ENCODE measurements at regions not wholly inside any gene's neighbourhood (a gene's known extent, or its start where the extent isn't known, plus 50 kb on each side); places are given as distances from the start of the nearest gene placed in this dataset.

DNA sequence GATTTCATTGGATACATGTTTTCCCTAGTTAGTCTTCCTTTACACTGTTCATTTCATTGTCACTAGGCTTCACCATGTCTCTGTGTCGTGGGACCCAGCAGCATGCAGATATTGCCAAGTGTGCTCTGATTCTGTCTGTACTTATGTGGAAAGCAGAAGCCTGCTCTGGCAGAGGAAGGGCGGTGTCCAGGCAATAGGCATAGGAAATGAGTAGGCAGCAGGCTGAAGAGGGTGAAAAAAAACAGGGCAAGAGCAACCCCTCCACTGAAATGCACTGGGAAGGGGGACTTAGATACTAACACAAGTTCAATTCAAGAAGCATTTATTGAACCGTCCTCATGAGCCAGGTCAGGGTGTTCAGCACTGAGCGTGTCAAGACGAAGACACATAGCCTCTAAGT, 85.2 kb upstream of the VAV3 start:
- no peak for DNase-seq

DNA sequence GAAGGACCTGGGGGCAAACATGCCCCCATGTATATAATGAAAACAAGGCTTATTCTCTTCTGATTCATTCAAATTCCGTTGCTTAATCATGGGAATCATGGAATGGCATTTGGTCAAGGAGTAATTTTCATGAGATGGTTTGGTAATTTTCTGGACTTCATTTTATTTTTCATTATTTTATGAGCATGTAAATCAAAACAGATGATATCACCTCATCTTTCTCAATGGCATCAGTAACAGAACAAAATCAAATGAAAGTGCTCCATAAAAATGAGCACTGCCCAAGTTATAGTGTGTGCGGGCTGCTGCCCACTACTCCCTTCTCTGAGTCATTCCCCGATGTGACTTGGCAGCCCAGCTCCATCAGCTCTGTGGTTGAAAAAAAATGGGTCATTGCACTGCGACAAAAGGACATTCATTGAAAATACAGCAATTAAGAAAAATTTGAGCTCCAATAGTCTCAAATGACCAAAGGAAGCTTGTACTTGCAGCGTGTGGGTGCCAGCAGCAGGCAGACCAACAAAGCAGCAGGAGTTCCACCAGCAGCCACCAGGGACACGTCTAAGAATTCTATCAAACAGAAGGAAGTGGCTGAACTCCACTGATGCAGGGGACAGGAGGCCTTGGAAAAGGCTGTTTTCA, 84.3 kb upstream of the VAV3 start:
- peak; percentile 17 for DNase-seq

DNA sequence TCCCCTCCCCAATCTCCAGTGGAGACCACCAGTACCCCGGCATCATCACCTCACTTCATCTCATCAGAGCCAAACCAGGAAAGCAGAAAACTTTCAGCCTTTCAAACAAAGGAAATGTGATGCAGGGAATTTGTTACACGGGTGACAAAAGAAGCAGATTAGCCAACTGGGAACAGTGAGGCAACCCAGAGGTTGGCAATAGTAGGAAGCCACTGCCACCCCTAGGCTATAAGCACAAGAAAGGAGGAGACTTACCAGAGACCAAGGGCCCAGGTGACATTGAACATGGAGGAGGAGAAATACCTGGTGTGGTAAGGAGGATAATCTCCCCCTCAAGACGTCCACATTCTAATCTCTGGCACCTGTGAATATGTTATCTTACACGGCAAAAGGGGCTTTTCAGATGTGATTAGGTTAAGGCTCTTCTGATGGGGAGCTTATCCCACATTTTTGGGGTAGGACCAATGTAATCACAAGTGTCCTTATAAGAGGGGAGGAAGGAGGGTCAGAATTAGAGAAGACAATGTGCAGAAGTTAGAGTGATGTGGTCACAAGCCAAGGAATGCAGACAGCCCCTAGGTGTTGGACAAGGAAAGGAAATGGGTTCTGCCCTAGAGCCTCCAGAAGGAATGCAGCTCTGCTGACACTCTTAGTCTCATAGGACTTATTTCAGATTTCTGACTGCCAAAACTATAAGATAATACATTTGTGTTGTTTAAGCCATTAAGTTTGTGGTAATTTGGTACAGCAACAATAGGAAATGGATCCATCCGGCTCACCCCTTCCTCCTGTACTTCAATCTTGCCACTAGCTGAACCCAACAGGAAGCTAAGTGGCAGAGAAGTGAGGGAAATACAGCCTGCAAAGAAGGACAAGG, 83.6 kb upstream of the VAV3 start:
- DNase-seq: no peak

DNA sequence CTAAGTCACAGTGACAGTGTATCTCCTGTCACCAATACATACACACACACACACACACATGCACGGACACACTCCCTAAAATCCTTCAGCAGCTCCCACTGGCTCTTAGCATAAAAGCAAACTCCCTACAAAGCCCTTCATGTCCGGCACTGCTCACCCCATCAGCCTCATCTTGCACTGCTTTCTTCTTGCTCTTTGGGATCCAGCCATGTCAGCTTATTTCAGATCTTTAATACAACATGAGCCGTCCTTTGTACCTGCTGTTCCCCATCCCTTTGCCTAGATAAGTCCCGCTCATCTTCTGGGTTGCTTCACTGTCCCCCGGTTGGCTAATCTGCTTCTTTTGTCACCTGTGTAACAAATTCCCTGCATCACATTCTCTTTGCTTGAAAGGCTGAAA, 82.1 kb upstream of the VAV3 start:
- no peak for DNase-seq

DNA sequence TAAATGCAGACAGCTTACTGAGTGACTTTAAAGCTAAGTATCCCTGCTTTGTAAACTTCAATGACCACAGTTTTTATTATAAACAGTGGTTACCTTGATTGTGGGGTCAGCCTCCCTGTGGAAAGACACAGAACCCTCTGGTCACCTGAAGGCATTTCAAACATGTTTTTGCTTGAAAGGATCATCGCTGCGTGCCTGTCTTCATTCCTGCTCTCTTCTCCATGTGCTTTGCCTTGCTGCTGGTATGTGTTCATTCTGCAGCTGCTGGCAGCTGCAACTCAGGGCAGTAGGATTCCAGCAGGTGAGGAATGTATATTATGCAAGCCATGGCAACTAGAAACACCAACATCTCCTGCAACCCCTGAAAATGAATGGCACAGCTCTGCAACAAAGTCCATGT, 81.0 kb upstream of the VAV3 start:
- DNase-seq: no peak

DNA sequence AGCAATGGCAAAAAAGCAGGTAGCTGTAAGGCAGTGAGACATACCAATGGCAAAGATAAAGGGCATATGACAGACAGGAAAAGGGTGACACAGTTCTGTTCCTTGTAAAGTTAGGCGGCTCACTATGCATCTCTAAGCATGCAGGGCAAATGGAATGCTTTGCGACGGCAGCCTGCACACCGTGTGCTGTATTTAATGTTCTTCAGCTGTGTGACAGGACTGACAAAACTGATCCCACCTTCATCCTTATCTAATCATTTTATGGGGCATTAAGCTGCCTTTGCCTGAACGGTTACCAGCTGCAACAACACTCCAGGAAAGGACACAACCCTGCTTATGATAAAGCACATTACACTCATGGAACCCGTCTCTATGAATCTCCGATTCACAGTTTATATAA, 80.5 kb upstream of the VAV3 start:
- DNase-seq: no peak

DNA sequence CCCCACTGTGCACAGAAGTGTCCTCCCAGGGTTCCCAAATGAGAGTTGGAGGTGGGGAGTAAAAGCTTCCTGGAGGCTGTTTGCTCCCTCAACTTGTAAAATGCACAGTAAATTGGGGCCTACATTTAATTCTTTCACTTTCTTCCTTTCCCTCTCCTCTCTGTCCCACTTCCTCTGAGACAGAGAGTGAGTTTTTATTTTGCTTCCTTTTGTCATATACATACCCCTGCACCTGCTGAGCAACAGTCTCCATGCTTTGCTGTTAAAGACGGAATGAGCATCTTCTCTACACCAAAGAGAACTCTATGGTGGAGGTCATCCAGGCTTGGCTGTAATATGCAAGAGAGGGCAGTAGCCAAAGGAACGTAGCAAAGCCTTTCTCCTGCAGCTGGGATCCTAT, 79.3 kb upstream of the VAV3 start:
- no peak for DNase-seq

DNA sequence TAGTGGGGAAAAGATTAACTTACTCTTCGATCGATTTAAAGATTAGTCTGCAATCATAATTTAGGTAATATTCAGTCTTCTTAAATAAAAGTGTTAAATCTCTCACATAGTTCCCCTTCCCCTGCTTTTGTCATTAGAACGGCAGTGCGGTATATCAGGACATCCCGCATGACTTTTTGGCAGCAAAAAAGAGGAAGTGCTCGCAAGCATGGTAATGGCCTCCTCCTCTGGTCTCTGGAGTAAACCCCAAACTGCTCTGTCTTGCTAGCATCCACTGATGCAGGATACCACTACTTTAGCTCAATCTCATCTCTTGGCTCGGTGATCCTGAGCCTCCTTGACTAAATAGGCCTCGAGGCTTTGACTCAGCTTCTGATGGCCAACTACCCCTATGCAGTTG, 78.7 kb upstream of the VAV3 start:
- no peak for DNase-seq

DNA sequence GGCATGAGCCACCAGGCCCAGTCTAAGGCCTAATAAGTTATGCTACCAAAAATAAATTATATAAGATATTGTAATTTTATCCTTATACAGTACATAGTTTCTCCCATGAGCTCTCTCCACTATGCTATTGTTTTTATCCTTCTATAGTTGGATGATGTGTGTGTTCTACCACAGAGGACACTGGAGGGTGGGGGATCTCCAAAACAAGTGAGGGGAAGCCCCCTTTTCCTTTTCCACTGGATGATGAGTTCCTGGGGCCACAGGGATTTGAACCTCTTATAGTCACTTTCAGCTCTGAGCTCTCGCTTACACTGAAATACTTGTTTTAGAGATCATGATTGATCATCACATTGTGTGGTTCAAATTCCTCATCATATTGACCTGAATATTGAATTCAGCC, 77.6 kb upstream of the VAV3 start:
- no peak for DNase-seq

DNA sequence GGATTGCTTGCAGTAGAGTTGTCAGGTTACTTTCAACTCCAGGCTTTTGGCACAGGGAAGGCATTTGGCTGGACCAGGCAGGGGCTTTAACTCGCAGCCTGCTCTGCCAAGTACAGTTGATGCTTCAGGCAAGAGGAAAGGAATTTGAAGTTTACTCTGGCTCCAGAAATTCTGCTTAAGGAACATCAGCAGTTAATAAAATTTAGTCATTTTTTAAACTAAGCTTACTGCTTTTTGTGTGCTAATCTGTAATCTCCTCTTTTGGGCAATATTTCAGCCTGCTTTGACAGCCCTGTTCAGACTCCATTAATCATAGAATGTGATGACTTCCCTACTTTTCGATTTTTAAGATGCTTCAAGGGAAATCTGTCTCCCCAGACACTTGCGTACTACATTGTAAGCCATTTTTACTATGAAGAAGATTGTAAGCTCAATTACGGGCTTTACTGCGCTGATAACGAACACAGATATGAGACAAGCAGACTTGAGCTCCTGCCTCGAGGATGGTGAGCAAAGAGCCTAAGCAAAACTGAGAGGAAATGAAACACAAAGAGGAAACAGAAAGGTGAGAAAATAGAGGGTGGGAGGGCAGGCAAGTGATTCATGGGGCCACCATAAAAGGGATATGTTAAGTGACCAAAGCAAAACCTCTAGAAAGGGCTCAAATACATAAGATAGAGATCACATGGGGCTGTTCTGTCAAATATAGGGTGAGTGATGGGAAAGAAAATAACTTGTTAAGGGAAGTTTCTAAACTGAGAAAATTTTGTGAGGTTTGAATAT, 76.6 kb upstream of the VAV3 start:
- DNase-seq: no peak

DNA sequence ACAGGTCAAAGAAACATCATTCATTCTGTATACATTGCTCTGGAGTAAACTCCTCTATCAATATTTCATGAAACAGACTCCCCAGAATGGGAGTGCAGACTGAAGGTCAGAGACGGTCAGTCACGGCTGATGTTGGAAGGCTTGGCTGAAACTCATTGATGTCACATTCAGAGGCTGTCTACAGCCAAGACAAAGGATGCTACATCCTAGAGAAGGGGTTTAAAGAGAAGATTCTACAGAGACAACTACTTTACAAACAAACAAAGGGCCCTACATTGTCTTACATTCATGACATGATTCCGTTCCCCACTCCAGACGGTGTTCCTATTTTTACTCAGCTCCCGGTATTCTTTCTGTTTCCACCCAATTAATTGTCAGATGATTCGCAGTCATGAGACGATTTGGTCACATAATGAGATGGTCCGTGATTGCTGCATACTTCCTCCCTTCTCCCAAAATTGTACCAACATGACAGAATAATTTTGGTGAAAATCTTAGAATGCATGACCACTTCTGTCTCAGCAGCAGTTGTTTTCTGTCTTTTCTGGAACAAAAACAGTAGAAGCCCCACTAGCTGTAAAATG, 73.8 kb upstream of the VAV3 start:
- DNase-seq: no peak

DNA sequence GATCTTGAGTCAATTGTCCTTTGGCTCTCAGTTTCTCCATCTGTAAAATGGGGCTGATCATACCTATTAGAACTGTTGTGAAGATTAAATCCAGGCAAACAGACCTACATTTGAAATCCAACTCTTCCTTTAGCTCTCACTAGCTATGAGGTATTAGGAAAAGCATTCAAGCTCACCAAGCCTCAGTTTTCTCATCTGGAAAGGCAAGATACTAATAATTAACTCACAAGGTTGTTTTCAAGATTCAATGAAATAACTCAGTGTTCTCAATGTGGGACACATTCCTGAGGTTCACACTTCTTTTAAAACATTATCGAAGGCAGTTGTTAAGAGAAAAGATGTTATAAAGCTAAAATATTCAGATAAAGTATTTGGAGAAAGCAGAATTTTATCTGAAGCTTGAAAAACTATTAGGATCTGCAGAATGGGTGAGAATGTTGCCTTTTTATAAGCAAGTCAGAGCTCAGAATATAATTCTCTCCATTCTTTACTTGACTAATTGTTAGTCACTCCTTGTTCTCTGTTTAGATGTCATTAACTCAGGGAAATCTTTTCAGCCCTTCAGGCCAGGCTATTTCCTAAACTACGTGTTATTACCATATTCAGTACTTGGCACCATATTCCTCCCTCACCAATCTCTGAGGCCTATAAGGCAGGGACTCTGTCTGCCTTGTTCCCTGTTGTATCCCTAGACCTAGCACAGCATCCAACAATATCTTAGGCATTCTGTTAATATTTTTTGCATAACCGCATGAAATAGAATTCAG, 72.0 kb upstream of the VAV3 start:
- no peak for DNase-seq

DNA sequence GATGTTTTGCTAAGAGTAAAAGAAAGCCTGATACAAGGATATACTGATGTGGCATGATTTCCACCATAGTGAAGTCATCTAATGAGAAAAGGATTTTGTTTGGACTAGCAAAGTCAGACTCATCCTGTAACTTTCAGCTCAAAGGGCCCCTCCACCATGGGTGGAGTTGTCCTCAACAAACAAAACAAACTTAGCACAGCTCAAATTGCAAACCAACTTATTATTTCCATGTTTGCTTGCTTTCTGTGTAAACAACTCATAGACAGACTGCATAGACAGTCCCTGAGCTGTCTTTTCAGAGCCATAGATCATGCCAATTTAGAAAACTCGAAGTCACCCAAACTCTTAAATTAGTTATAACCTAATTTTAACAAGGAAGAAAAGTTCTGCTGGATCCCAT, 69.4 kb upstream of the VAV3 start:
- no peak for DNase-seq

DNA sequence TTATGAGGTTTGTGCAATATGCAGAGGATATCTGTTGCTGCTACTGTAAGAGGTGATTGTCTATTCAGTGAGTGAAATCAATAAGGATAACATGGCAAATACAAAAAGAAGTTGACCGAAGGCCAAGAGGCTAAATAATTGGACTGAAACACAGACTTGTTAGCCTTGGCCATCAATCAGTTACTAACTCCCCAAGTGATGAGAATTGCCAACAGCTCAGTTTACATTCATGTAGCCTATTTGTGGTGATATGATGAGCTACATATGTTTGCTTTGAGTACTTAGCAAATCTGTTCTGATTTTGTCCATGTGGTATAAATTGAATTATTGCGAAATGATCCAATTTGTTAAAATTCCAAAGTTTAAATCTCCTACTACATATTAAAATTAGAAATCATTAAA, 68.6 kb upstream of the VAV3 start:
- DNase-seq: no peak

DNA sequence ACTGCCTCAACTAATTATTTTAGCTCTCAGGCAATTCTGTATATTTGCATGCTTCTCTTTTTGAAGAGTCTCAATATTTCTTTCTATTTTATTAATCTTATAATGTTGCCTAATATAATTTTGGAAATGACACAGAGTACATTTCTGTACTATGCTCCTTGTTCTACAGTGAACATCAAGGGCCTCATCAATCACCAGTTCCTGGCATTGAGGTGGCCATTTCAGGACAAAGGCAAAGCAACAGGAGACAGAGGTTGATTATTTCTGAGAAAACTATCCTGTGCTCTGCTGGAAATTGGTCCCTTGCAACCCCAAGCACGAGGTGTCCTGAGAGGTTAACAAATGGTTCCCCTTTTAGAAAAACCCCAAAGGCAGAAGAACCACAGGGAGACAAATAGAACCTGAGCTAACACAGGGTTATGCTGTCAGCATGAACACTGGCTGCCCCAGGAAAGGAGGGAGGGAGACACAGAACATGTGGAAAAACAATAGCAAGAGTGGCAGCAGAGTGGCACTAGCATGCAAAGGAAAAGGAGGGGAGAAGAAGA, 63.9 kb upstream of the VAV3 start:
- no peak for DNase-seq

DNA sequence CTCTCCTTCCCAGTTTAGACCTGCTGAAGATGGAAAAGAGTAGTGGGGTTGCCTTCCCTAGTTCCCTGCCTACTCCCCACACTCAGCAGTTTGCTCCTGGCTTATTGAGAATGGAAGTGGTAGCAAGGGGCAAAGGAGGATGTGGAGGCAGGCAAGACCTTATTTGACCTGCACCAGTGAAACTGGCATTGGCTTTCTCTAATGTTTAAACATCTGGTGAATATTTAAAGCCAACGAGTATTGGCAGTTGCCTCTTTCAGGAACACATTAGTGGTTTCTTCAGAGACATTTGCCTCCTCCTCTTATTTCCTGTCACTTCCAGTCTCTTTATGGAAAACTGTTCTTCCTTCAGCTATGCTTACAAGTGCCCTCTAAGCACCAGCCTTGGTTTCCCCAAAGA, 62.4 kb upstream of the VAV3 start:
- DNase-seq: no peak

DNA sequence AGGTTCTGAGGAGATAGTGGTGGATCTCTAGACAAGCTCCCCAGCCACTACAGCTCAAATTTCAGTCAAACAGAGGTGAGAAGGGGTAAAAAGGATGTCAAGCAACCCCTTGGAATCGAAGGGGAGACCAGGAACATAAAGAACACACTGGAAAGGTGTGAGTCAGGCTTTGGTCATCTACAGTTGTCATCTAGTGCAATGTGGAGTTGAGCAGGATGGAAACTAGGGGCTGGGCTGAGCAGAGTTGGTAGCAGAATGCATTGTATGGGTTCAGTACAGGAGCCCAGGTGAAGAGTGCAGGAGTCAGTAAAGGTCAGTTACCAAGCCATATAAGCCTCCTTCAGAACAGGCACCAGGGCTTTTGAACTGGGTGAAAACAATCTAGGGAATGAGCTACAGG, 52.7 kb upstream of the VAV3 start:
- DNase-seq: no peak

DNA sequence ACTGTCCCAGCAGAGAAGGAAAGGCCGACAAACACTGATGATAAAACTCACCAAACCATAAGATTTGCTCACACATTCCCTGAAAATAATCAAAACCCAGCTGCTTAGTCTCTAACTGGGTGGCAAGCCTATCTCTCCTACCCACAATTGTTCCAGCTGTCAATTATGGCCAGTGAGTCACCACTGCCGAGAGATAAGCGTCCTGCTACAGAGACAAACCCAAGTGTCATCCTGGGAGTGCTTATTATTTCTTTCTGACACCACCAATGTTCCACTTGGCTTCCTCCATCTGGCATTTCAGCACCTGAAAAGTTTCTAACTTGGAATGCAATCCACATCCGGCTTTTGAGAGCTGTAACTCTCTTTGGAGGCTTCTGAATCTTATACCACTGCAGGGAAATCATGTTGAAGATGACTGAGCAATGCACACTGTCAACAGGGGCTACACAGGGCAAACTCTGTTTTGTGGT, 51.5 kb upstream of the VAV3 start:
- no peak for DNase-seq

All from stimulated activated CD4-positive, alpha-beta T cell treated with anti-CD3 and anti-CD28 coated beads, Interleukin-4, amount 100 ng/mL, for 1 hour (primary cell).